Astrocyte of the cerebellum (primary cell): ENCODE measurements at regions not wholly inside any gene's neighbourhood (a gene's known extent, or its start where the extent isn't known, plus 50 kb on each side); places are given as distances from the start of the nearest gene placed in this dataset.

ENCODE experiments used
- DNase-seq: peaks from one replicate; pipeline ENCODE4 v3.0.0-alpha.2; 2011; ENCODE audit warnings: low read depth
- H3K4me3 ChIP-seq: 2 replicates; pipeline ENCODE4 v1.5.1; 2011; ENCODE audit warnings: mild to moderate bottlenecking, low read depth, low read length, moderate library complexity
- CTCF ChIP-seq: IDR thresholded peaks from 2 replicates; pipeline ENCODE4 v1.5.1; 2012; ENCODE audit warnings: low read length, low read depth, moderate library complexity, mild to moderate bottlenecking; ENCODE audit errors: missing control alignments
- in situ Hi-C: cut with HindIII; loops from 2 replicates; pipeline ENCODE4 v1.10.0; 2017; ENCODE audit warnings: low sequenced_read_pairs

GRCh38 chr3:66938338-66938963 is 59.7 kb upstream of the KBTBD8 start:
- peak; percentile 80 for TF ChIP-seq CTCF
- in situ Hi-C loops, result no loop called here
- peak; percentile 49 for DNase-seq
- H3K4me3 ChIP-seq, result no peak overlapping the region

GRCh38 chr3:66948041-66948440 is 50.1 kb upstream of the KBTBD8 start:
- in situ Hi-C loops, result no loop called here
- H3K4me3 ChIP-seq, result no peak overlapping the region
- DNase-seq, result no peak
- TF ChIP-seq CTCF, result no peak
